C4-2B (cell line): ENCODE measurements at regions not wholly inside any gene's neighbourhood (a gene's known extent, or its start where the extent isn't known, plus 50 kb on each side); places are given as distances from the start of the nearest gene placed in this dataset.

Experiments
- H3K27ac ChIP-seq: fragments of 450-650 bp; 2 replicates; pipeline ENCODE4 v1.5.1; 2017
- CTCF ChIP-seq: fragments of 450-650 bp; conservative IDR thresholded peaks from 2 replicates; pipeline ENCODE4 v1.5.1; 2017; ENCODE audit warnings: mild to moderate bottlenecking
- ZFX ChIP-seq: fragments of 450-650 bp; IDR thresholded peaks from 2 replicates; pipeline ENCODE4 v1.6.1; 2017

- no peak for TF ChIP-seq CTCF
- TF ChIP-seq ZFX: no peak
- H3K27ac ChIP-seq: no peak overlapping the region
Measured at GRCh38 chr18:14916181-14916580, 168.2 kb downstream of the ANKRD30B start.

- H3K27ac ChIP-seq: no peak overlapping the region
- TF ChIP-seq ZFX (no peak), CTCF (no peak)
Measured at GRCh38 chr18:14916851-14917250, 168.9 kb downstream of the ANKRD30B start.

GRCh38 chr18:14917311-14917710, 169.3 kb downstream of the ANKRD30B start:
- H3K27ac ChIP-seq: no peak overlapping the region
- TF ChIP-seq CTCF: no peak

GRCh38 chr18:14919666-14920065, 171.7 kb downstream of the ANKRD30B start:
- no peak for TF ChIP-seq CTCF
- TF ChIP-seq ZFX: no peak
- no peak overlapping the region for H3K27ac ChIP-seq

- H3K27ac ChIP-seq: peak overlapping the region; percentile 62
- TF ChIP-seq ZFX (no peak), CTCF (no peak)
Measured at GRCh38 chr18:14921031-14921430, 173.1 kb downstream of the ANKRD30B start.

- peak overlapping the region; percentile 62 for H3K27ac ChIP-seq
- no peak for TF ChIP-seq CTCF
Measured at GRCh38 chr18:14921547-14921946, 173.6 kb downstream of the ANKRD30B start.

- H3K27ac ChIP-seq: peak overlapping the region; percentile 62
- TF ChIP-seq ZFX: no peak
Measured at GRCh38 chr18:14922031-14922430, 174.1 kb downstream of the ANKRD30B start.

GRCh38 chr18:14922965-14923565, 175.1 kb downstream of the ANKRD30B start:
- TF ChIP-seq ZFX (no peak), CTCF (no peak)

More at GRCh38 chr18:14922965-14923565, 175.1 kb downstream of the ANKRD30B start:
- H3K27ac ChIP-seq: peak overlapping the region; percentile 11; the same call in 1 of the 2 replicates
